Chondrocyte (in vitro differentiated cells): ENCODE measurements at regions not wholly inside any gene's neighbourhood (a gene's known extent, or its start where the extent isn't known, plus 50 kb on each side); places are given as distances from the start of the nearest gene placed in this dataset.
"Not testable (repeated sequence)": the region's sequence is repeated elsewhere in the genome, so short reads cannot be mapped to it uniquely, and the experiment has no call there.

Experiments used
- DNase-seq: peaks from one replicate; pipeline ENCODE4 v3.0.0; 2021; ENCODE audit warnings: mixed read lengths, low spot score
- H3K27ac Mint-ChIP-seq: one replicate; pipeline ENCODE4 v1.8.0; 2021; ENCODE audit warnings: mild to moderate bottlenecking, moderate library complexity, mixed read lengths; ENCODE audit not compliant: unreplicated experiment
- H3K27me3 Mint-ChIP-seq: 2 replicates; pipeline ENCODE4 v1.8.0; 2021; ENCODE audit warnings: low read depth, mixed read lengths
- H3K36me3 Mint-ChIP-seq: 2 replicates; pipeline ENCODE4 v1.8.0; 2021; ENCODE audit warnings: low read depth, mixed read lengths
- H3K4me1 Mint-ChIP-seq: 2 replicates; pipeline ENCODE4 v1.8.0; 2021; ENCODE audit warnings: low read depth, mild to moderate bottlenecking, mixed read lengths
- H3K4me3 Mint-ChIP-seq: one replicate; pipeline ENCODE4 v1.8.0; 2021; ENCODE audit warnings: mild to moderate bottlenecking, moderate library complexity, mixed read lengths; ENCODE audit not compliant: unreplicated experiment
- H3K9me3 Mint-ChIP-seq: 2 replicates; pipeline ENCODE4 v1.8.0; 2021; ENCODE audit warnings: low read depth, mixed read lengths
- CTCF ChIP-seq: fragments of 200-600 bp; sonication (generic); IDR thresholded peaks from 2 replicates; pipeline ENCODE4 v1.5.0; 2021; ENCODE audit warnings: antibody characterized with exemption, mild to moderate bottlenecking, moderate library complexity

- peak; percentile 52 for DNase-seq
- Mint-ChIP-seq H3K27me3 (no peaks in the 10 kb centered on the region), H3K27ac (no peak overlapping the region), H3K4me1 (no peaks in the 10 kb centered on the region), H3K4me3 (no peak overlapping the region), H3K36me3 (peaks cover 2% of the 10 kb centered on the region), H3K9me3 (peaks cover 12% of the 10 kb centered on the region)
- TF ChIP-seq CTCF: no peak
Observed at GRCh38 chr13:80706164-80706471, 365.2 kb upstream of the SPRY2 start.

- Mint-ChIP-seq H3K4me3 (no peak overlapping the region), H3K27me3 (no peaks in the 10 kb centered on the region), H3K36me3 (peaks cover 4% of the 10 kb centered on the region), H3K9me3 (peaks cover 14% of the 10 kb centered on the region), H3K4me1 (no peaks in the 10 kb centered on the region), H3K27ac (no peak overlapping the region)
- DNase-seq: peak; percentile 71
- no peak for TF ChIP-seq CTCF
Observed at GRCh38 chr13:80705371-80706163, 364.6 kb upstream of the SPRY2 start.

GRCh38 chr13:80704369-80704768 is 363.4 kb upstream of the SPRY2 start:
- H3K36me3 Mint-ChIP-seq: peaks cover 6% of the 10 kb centered on the region

GRCh38 chr13:80695841-80696240 is 354.9 kb upstream of the SPRY2 start:
- TF ChIP-seq CTCF: no peak
- H3K4me1 Mint-ChIP-seq: no peaks in the 10 kb centered on the region
- H3K9me3 Mint-ChIP-seq: peaks cover 27% of the 10 kb centered on the region
- no peak overlapping the region for H3K4me3 Mint-ChIP-seq
- H3K27ac Mint-ChIP-seq: no peak overlapping the region
- H3K36me3 Mint-ChIP-seq: peaks cover 12% of the 10 kb centered on the region
- H3K27me3 Mint-ChIP-seq: no peaks in the 10 kb centered on the region
- no peak for DNase-seq

More at GRCh38 chr13:80704369-80704768, 363.4 kb upstream of the SPRY2 start:
- Mint-ChIP-seq H3K4me3 (no peak overlapping the region), H3K27ac (no peak overlapping the region), H3K9me3 (peaks cover 19% of the 10 kb centered on the region), H3K27me3 (no peaks in the 10 kb centered on the region), H3K4me1 (no peaks in the 10 kb centered on the region)
- no peak for TF ChIP-seq CTCF
- DNase-seq: peak; percentile 80

GRCh38 chr13:80691814-80692213 is 350.9 kb upstream of the SPRY2 start:
- H3K4me3 Mint-ChIP-seq, H3K4me1 Mint-ChIP-seq, H3K27me3 Mint-ChIP-seq, DNase-seq, H3K27ac Mint-ChIP-seq: not testable (repeated sequence)
- Mint-ChIP-seq H3K9me3 (peaks cover 32% of the 10 kb centered on the region), H3K36me3 (peaks cover 11% of the 10 kb centered on the region)

- no peaks in the 10 kb centered on the region for H3K27me3 Mint-ChIP-seq
- H3K27ac Mint-ChIP-seq: no peak overlapping the region
- H3K36me3 Mint-ChIP-seq: peaks cover 11% of the 10 kb centered on the region
- no peak overlapping the region for H3K4me3 Mint-ChIP-seq
- no peak for TF ChIP-seq CTCF
- H3K4me1 Mint-ChIP-seq: no peaks in the 10 kb centered on the region
- peak; percentile 39 for DNase-seq
- H3K9me3 Mint-ChIP-seq: peaks cover 32% of the 10 kb centered on the region
Observed at GRCh38 chr13:80690208-80690607, 349.3 kb upstream of the SPRY2 start.
